IMR-90 (cell line): ENCODE measurements at regions not wholly inside any gene's neighbourhood (a gene's known extent, or its start where the extent isn't known, plus 50 kb on each side); places are given as distances from the start of the nearest gene placed in this dataset.

Experiments
- ATAC-seq: fragments of 200-7000 bp; cut with Tn5 transposase; 2 replicates; pipeline ENCODE4 v1.9.1; 2020; ENCODE audit warnings: low read depth, mild to moderate bottlenecking, moderate library complexity
- BruUV-seq: library from RNA; stranded (reverse); fragments of 400-500 nt; replicated peaks from 2 replicates; lab custom pipeline; 2021; lab: Mats Ljungman, UMichigan
- CTCF ChIA-PET: fragments of 300-600 bp; formaldehyde crosslinking; extraction: SDS; loops from one replicate; lab custom pipeline; 2021; ENCODE audit warnings: antibody characterized with exemption; lab: Yijun Ruan, JAX
- POLR2A ChIA-PET: fragments of 300-600 bp; sonication (Branson Sonifier 250); formaldehyde crosslinking; loops from one replicate; lab custom pipeline; 2022; ENCODE audit warnings: antibody characterized with exemption; ENCODE audit not compliant: unreplicated experiment; lab: Charles Lee
- DNase-seq: peaks from one replicate; pipeline ENCODE4 v3.0.0; 2013
- H2AFZ ChIP-seq: replicated peaks from 2 replicates; pipeline ENCODE3; 2013; ENCODE audit warnings: low read length, mild to moderate bottlenecking; ENCODE audit not compliant: poor library complexity
- H2AK5ac ChIP-seq: 2 replicates; pipeline ENCODE4 v1.6.1; 2013; ENCODE audit warnings: low read depth, low read length, inconsistent platforms
- H2AK9ac ChIP-seq: replicated peaks from 2 replicates; pipeline ENCODE3; 2013; ENCODE audit warnings: mild to moderate bottlenecking, low read depth, low read length, moderate library complexity; ENCODE audit not compliant: poor library complexity
- H2BK120ac ChIP-seq: 2 replicates; pipeline ENCODE4 v1.6.1; 2013; ENCODE audit warnings: low read depth, low read length, inconsistent platforms
- H2BK15ac ChIP-seq: 3 replicates; pipeline ENCODE4 v1.6.1; 2013; ENCODE audit warnings: low read depth, low read length, inconsistent platforms
- H2BK20ac ChIP-seq: 2 replicates; pipeline ENCODE4 v1.6.1; 2013; ENCODE audit warnings: low read depth, mild to moderate bottlenecking, inconsistent platforms, low read length, moderate library complexity
- H2BK5ac ChIP-seq: 2 replicates; pipeline ENCODE4 v1.6.1; 2013; ENCODE audit warnings: mild to moderate bottlenecking, low read depth, low read length, inconsistent platforms; ENCODE audit not compliant: poor library complexity, severe bottlenecking
- H3K14ac ChIP-seq: replicated peaks from 2 replicates; pipeline ENCODE4 v1.6.1; 2013; ENCODE audit warnings: low read depth, low read length, inconsistent platforms
- H3K18ac ChIP-seq: 2 replicates; pipeline ENCODE4 v1.6.1; 2013; ENCODE audit warnings: low read depth, low read length, control low read depth
- H3K23ac ChIP-seq: 2 replicates; pipeline ENCODE4 v1.6.1; 2013; ENCODE audit warnings: low read depth, low read length, inconsistent platforms
- H3K27ac ChIP-seq: 2 replicates; pipeline ENCODE4 v1.5.1; 2013; ENCODE audit warnings: mild to moderate bottlenecking, control low read depth, low read length; ENCODE audit not compliant: insufficient read depth
- H3K27me3 ChIP-seq: 2 replicates; pipeline ENCODE4 v1.6.1; 2013; ENCODE audit warnings: low read length; ENCODE audit not compliant: control insufficient read depth, insufficient read depth
- H3K36me3 ChIP-seq: 2 replicates; pipeline ENCODE4 v1.6.1; 2013; ENCODE audit warnings: low read length, mixed read lengths; ENCODE audit not compliant: control insufficient read depth, insufficient read depth
- H3K4ac ChIP-seq: 2 replicates; pipeline ENCODE4 v1.6.1; 2013; ENCODE audit warnings: low read depth, low read length, inconsistent platforms
- H3K4me1 ChIP-seq: 2 replicates; pipeline ENCODE4 v1.6.1; 2013; ENCODE audit warnings: low read length, mixed read lengths; ENCODE audit not compliant: control insufficient read depth, insufficient read depth
- H3K4me2 ChIP-seq: 2 replicates; pipeline ENCODE4 v1.6.1; 2013; ENCODE audit warnings: low read depth, mild to moderate bottlenecking, control low read depth, low read length, moderate library complexity
- H3K4me3 ChIP-seq: 2 replicates; pipeline ENCODE4 v1.5.1; 2013; ENCODE audit warnings: low read depth, mild to moderate bottlenecking, control low read depth, low read length, moderate library complexity; ENCODE audit not compliant: insufficient read depth
- H3K56ac ChIP-seq: 2 replicates; pipeline ENCODE4 v1.6.1; 2013; ENCODE audit warnings: low read length, inconsistent platforms; ENCODE audit not compliant: insufficient read depth; ENCODE audit errors: extremely low read depth
- H3K79me1 ChIP-seq, 2 experiments: 2 replicates each; pipeline ENCODE4 v1.6.1; 2013; ENCODE audit warnings: low read length in 2 of 2, inconsistent platforms in 1 of 2, low read depth in 1 of 2
- H3K9ac ChIP-seq: 2 replicates; pipeline ENCODE4 v1.6.1; 2013; ENCODE audit warnings: low read depth, low read length, control low read depth
- H3K9me1 ChIP-seq: 2 replicates; pipeline ENCODE4 v1.6.1; 2013; ENCODE audit warnings: low read length, inconsistent platforms; ENCODE audit not compliant: insufficient read depth
- H3K9me3 ChIP-seq: 2 replicates; pipeline ENCODE4 v1.6.1; 2013; ENCODE audit warnings: low read length; ENCODE audit not compliant: control insufficient read depth, insufficient read depth
- H4K20me1 ChIP-seq: 2 replicates; pipeline ENCODE4 v1.6.1; 2013; ENCODE audit warnings: low read length, inconsistent platforms; ENCODE audit not compliant: insufficient read depth
- H4K5ac ChIP-seq: 2 replicates; pipeline ENCODE4 v1.6.1; 2013; ENCODE audit warnings: mild to moderate bottlenecking, low read depth, low read length, control low read depth
- H4K8ac ChIP-seq, 2 experiments: 2 replicates each; pipeline ENCODE4 v1.6.1; 2013; ENCODE audit warnings: low read depth in 2 of 2, low read length in 2 of 2, control low read depth in 1 of 2, inconsistent platforms in 1 of 2
- H4K91ac ChIP-seq: 2 replicates; pipeline ENCODE4 v1.6.1; 2013; ENCODE audit warnings: low read depth, low read length, inconsistent platforms; ENCODE audit not compliant: insufficient read depth
- CEBPB ChIP-seq: IDR thresholded peaks from 2 replicates; pipeline ENCODE4 v1.6.1; 2012; ENCODE audit warnings: low read depth, low read length, improper control_type of control experiment
- CHD1 ChIP-seq: IDR thresholded peaks from 2 replicates; pipeline ENCODE4 v1.6.1; 2012; ENCODE audit warnings: low read depth, low read length, improper control_type of control experiment
- CTCF ChIP-seq: conservative IDR thresholded peaks from 2 replicates; pipeline ENCODE4 v1.5.1; 2012; ENCODE audit warnings: mild to moderate bottlenecking, low read depth, low read length, improper control_type of control experiment
- ELK1 ChIP-seq: fragments of 150-350 bp; IDR thresholded peaks from 2 replicates; pipeline ENCODE4 v1.6.1; 2016; ENCODE audit warnings: low read depth, mild to moderate bottlenecking, low read length, moderate library complexity, borderline replicate concordance
- MAZ ChIP-seq: IDR thresholded peaks from 2 replicates; pipeline ENCODE4 v1.6.1; 2012; ENCODE audit warnings: low read depth, mild to moderate bottlenecking, low read length, improper control_type of control experiment, moderate library complexity, borderline replicate concordance
- RAD21 ChIP-seq: IDR thresholded peaks from 2 replicates; pipeline ENCODE4 v1.6.1; 2012; ENCODE audit warnings: low read length, improper control_type of control experiment
- RCOR1 ChIP-seq: IDR thresholded peaks from 2 replicates; pipeline ENCODE4 v1.6.1; 2012; ENCODE audit warnings: mild to moderate bottlenecking, low read length, improper control_type of control experiment; ENCODE audit not compliant: insufficient replicate concordance
- WGBS, 2 experiments: methylation state at CpG; one replicate each; pipeline versions ENCODE4 v1.1.5 to v1.1.7; 2013; ENCODE audit warnings: missing lambda C conversion rate in 2 of 2; ENCODE audit not compliant: insufficient read length in 1 of 2; ENCODE audit errors: extremely low coverage in 2 of 2; 5-methylcytosine and 5-hydroxymethylcytosine counted together
- dilution Hi-C: fragments of 300-500 bp; cut with HindIII; formaldehyde crosslinking; loops from one replicate; pipeline ENCODE4 v1.14.3; 2018; ENCODE audit warnings: low sequenced_read_pairs; ENCODE audit not compliant: unreplicated experiment
- in situ Hi-C: fragments of 300-500 bp; cut with MboI; formaldehyde crosslinking; loops from 3 replicates; pipeline ENCODE4 v1.14.3; 2019; ENCODE audit warnings: low sequenced_read_pairs, inconsistent platforms, mixed read lengths
- intact Hi-C: fragments of 100-400 bp; cut with micrococcal nuclease; formaldehyde crosslinking; loops from 2 replicates; pipeline ENCODE4 v1.10.0; 2022

GRCh38 chr10:45520476-45520875 lies 146.5 kb downstream of the ALOX5 start:
- no peak overlapping the region for H2AK9ac ChIP-seq
- H3K79me1 ChIP-seq, result peaks cover 3% of the 10 kb centered on the region in 2 experiments; a peak in 2 of 4 replicates
- H3K4me2 ChIP-seq, result no peak overlapping the region
- no peak overlapping the region for H3K4ac ChIP-seq
- no peak overlapping the region for H2AFZ ChIP-seq
- no peak overlapping the region for H4K91ac ChIP-seq
- H3K4me1 ChIP-seq, result no peaks in the 10 kb centered on the region
- no peak for DNase-seq
- no peak overlapping the region for H3K27ac ChIP-seq
- no peak overlapping the region for H2BK5ac ChIP-seq
- no peak overlapping the region for H3K9ac ChIP-seq
- dilution Hi-C loops, result no loop called here
- no peak overlapping the region for H2BK120ac ChIP-seq
- H3K23ac ChIP-seq, result no peak overlapping the region
- H4K5ac ChIP-seq, result no peak overlapping the region
- no peak overlapping the region for H4K8ac ChIP-seq
- no peak overlapping the region for H3K4me3 ChIP-seq
- no peak overlapping the region for H2BK20ac ChIP-seq
- CTCF ChIA-PET, result no interaction called here
- H2AK5ac ChIP-seq, result no peak overlapping the region
- 0 out of 2 replicates have a peak, but pooled peaks cover 4% of the 10 kb centered on the region for H4K20me1 ChIP-seq
- no peaks in the 10 kb centered on the region for H3K9me3 ChIP-seq
- ATAC-seq, result no peak
- BruUV-seq, result no TSS peak
- POLR2A ChIA-PET, result no interaction called here
- H3K36me3 ChIP-seq, result no peaks in the 10 kb centered on the region
- no peak overlapping the region for H3K18ac ChIP-seq
- WGBS, 2 experiments, result no CpG with 5 or more reads among the region's 4 CpGs
- H3K56ac ChIP-seq, result no peak overlapping the region
- no peak overlapping the region for H3K14ac ChIP-seq
- H3K9me1 ChIP-seq, result no peaks in the 10 kb centered on the region
- in situ Hi-C loops, result no loop called here
- intact Hi-C loops, result no loop called here
- no peak overlapping the region for H2BK15ac ChIP-seq
- no peak for TF ChIP-seq MAZ
- no peak for TF ChIP-seq RAD21
- TF ChIP-seq CTCF, result no peak
- TF ChIP-seq CHD1, result no peak
- no peak for TF ChIP-seq ELK1
- TF ChIP-seq RCOR1, result no peak
- no peak for TF ChIP-seq CEBPB
- no peaks in the 10 kb centered on the region for H3K27me3 ChIP-seq
